Sigmoid colon (tissue), 3 donors: ENCODE measurements at regions not wholly inside any gene's neighbourhood (a gene's known extent, or its start where the extent isn't known, plus 50 kb on each side); places are given as distances from the start of the nearest gene placed in this dataset.

Experiments
- CTCF ChIP-seq, 4 experiments: fragments of 450-650 bp in 3 of 4; fragments of 200-600 bp in 1 of 4; IDR thresholded peaks; one replicate each; pipeline ENCODE4 v1.5.1; 2016 to 2019; ENCODE audit warnings: antibody characterized with exemption in 4 of 4, mild to moderate bottlenecking in 3 of 4, moderate library complexity in 2 of 4
- POLR2A ChIP-seq, 2 donors: fragments of 450-650 bp; IDR thresholded peaks; one replicate each; pipeline ENCODE4 v1.6.1; 2016; ENCODE audit warnings: antibody characterized with exemption in 2 of 2, mild to moderate bottlenecking in 2 of 2, moderate library complexity in 2 of 2

GRCh38 chr15:87620393-87620792 lies 636.1 kb downstream of the NTRK3 start:
- TF ChIP-seq CTCF (IDR thresholded peaks at IDR 0.05) (no peak), POLR2A (IDR thresholded peaks at IDR 0.05) (no peak)
